Smooth muscle cell (in vitro differentiated cells): ENCODE measurements at regions not wholly inside any gene's neighbourhood (a gene's known extent, or its start where the extent isn't known, plus 50 kb on each side); places are given as distances from the start of the nearest gene placed in this dataset.

ENCODE experiments used
- DNase-seq: peaks from one replicate; lab custom pipeline; 2025; ENCODE audit not compliant: unreplicated experiment; lab: John Stamatoyannopoulos, UW
- H2AFZ ChIP-seq: fragments of 200-600 bp; sonication (generic); 2 replicates; pipeline ENCODE4 v1.6.0; 2016; ENCODE audit warnings: antibody characterized with exemption, low read depth, mild to moderate bottlenecking
- H3F3A ChIP-seq: fragments of 200-600 bp; sonication (generic); 2 replicates; pipeline ENCODE4 v1.6.0; 2017; ENCODE audit warnings: antibody characterized with exemption, low read depth
- H3K27ac ChIP-seq: fragments of 200-600 bp; sonication (generic); 2 replicates; pipeline ENCODE4 v1.5.1; 2016; ENCODE audit warnings: low read depth, mild to moderate bottlenecking
- H3K27me3 ChIP-seq: fragments of 200-600 bp; sonication (generic); 2 replicates; pipeline ENCODE4 v1.6.1; 2016; ENCODE audit warnings: low read depth, mild to moderate bottlenecking
- H3K36me3 ChIP-seq: fragments of 200-600 bp; sonication (generic); 2 replicates; pipeline ENCODE4 v1.5.1; 2016; ENCODE audit warnings: low read depth
- H3K4me1 ChIP-seq: fragments of 200-600 bp; sonication (generic); 2 replicates; pipeline ENCODE4 v1.5.1; 2016; ENCODE audit warnings: low read depth
- H3K4me2 ChIP-seq: fragments of 200-600 bp; sonication (generic); 2 replicates; pipeline ENCODE4 v1.6.0; 2016; ENCODE audit warnings: mild to moderate bottlenecking
- H3K4me3 ChIP-seq: fragments of 200-600 bp; sonication (generic); 2 replicates; pipeline ENCODE4 v1.5.1; 2016; ENCODE audit warnings: mild to moderate bottlenecking
- H3K79me2 ChIP-seq: fragments of 200-600 bp; sonication (generic); 2 replicates; pipeline ENCODE4 v1.6.0; 2016; ENCODE audit warnings: low read depth, mild to moderate bottlenecking
- H3K9ac ChIP-seq: fragments of 200-600 bp; sonication (generic); 2 replicates; pipeline ENCODE4 v1.6.0; 2016; ENCODE audit warnings: low read depth
- H3K9me3 ChIP-seq: fragments of 200-600 bp; sonication (generic); replicated peaks from 2 replicates; pipeline ENCODE4 v1.5.1; 2016; ENCODE audit warnings: low read depth
- H4K20me1 ChIP-seq: fragments of 200-600 bp; sonication (generic); 2 replicates; pipeline ENCODE4 v1.6.0; 2016; ENCODE audit warnings: low read depth
- CTCF ChIP-seq: fragments of 200-600 bp; sonication (generic); IDR thresholded peaks from 2 replicates; pipeline ENCODE4 v1.5.1; 2017; ENCODE audit warnings: borderline replicate concordance, mild to moderate bottlenecking, antibody characterized with exemption; ENCODE audit not compliant: insufficient read depth, poor library complexity, severe bottlenecking
- WGBS: methylation state at CpG from one replicate; pipeline ENCODE4 v1.1.7; 2016; ENCODE audit warnings: low lambda C conversion rate; 5-methylcytosine and 5-hydroxymethylcytosine counted together

- WGBS: 84% methylated on average over 8 of the region's 9 CpGs
- Histone ChIP-seq H4K20me1 (no peaks in the 10 kb centered on the region), H3K4me2 (no peak overlapping the region), H3K36me3 (no peaks in the 10 kb centered on the region), H2AFZ (no peak overlapping the region), H3K9me3 (no peaks in the 10 kb centered on the region), H3K27me3 (no peaks in the 10 kb centered on the region), H3K79me2 (no peaks in the 10 kb centered on the region), H3F3A (no peaks in the 10 kb centered on the region), H3K4me3 (no peak overlapping the region), H3K27ac (no peak overlapping the region), H3K9ac (no peak overlapping the region), H3K4me1 (peaks cover 11% of the 10 kb centered on the region)
- no peak for DNase-seq
- TF ChIP-seq CTCF: no peak
Observed at GRCh38 chr13:95360464-95361097, 59.3 kb upstream of the ABCC4 start.

- no peak overlapping the region for H3K27ac ChIP-seq
- H3K4me3 ChIP-seq: no peak overlapping the region
- no peak overlapping the region for H3K9ac ChIP-seq
- 80% methylated on average over 3 of the region's 3 CpGs for WGBS
- no peaks in the 10 kb centered on the region for H4K20me1 ChIP-seq
- H2AFZ ChIP-seq: no peak overlapping the region
- no peaks in the 10 kb centered on the region for H3K36me3 ChIP-seq
- H3K4me2 ChIP-seq: no peak overlapping the region
- H3K4me1 ChIP-seq: peaks cover 11% of the 10 kb centered on the region
- no peak for DNase-seq
- no peaks in the 10 kb centered on the region for H3K79me2 ChIP-seq
- H3K9me3 ChIP-seq: no peaks in the 10 kb centered on the region
- no peak for TF ChIP-seq CTCF
- no peaks in the 10 kb centered on the region for H3F3A ChIP-seq
- H3K27me3 ChIP-seq: no peaks in the 10 kb centered on the region
Observed at GRCh38 chr13:95361686-95362085, 60.4 kb upstream of the ABCC4 start.

- Histone ChIP-seq H3K9ac (no peak overlapping the region), H3K4me1 (peaks cover 10% of the 10 kb centered on the region), H3K4me3 (no peak overlapping the region), H3K27ac (no peak overlapping the region), H2AFZ (no peak overlapping the region), H3K27me3 (no peaks in the 10 kb centered on the region), H3K9me3 (no peaks in the 10 kb centered on the region), H3K79me2 (no peaks in the 10 kb centered on the region), H3K36me3 (no peaks in the 10 kb centered on the region), H4K20me1 (no peaks in the 10 kb centered on the region), H3K4me2 (no peak overlapping the region), H3F3A (no peaks in the 10 kb centered on the region)
- 78% methylated on average over 5 of the region's 5 CpGs for WGBS
- TF ChIP-seq CTCF: no peak
- DNase-seq: no peak
Observed at GRCh38 chr13:95362666-95363065, 61.4 kb upstream of the ABCC4 start.

- no peak for TF ChIP-seq CTCF
- H2AFZ ChIP-seq: no peak overlapping the region
- H3K27ac ChIP-seq: no peak overlapping the region
- H3K4me3 ChIP-seq: no peak overlapping the region
- H3K36me3 ChIP-seq: no peaks in the 10 kb centered on the region
- WGBS: 83% methylated on average over 6 of the region's 6 CpGs
- no peaks in the 10 kb centered on the region for H3K27me3 ChIP-seq
- H3K4me2 ChIP-seq: no peak overlapping the region
- no peaks in the 10 kb centered on the region for H3K4me1 ChIP-seq
- H3K79me2 ChIP-seq: no peaks in the 10 kb centered on the region
- no peaks in the 10 kb centered on the region for H3F3A ChIP-seq
- DNase-seq: no peak
- no peaks in the 10 kb centered on the region for H3K9me3 ChIP-seq
- H3K9ac ChIP-seq: no peak overlapping the region
- no peaks in the 10 kb centered on the region for H4K20me1 ChIP-seq
Observed at GRCh38 chr13:95367309-95367843, 66.1 kb upstream of the ABCC4 start.
